CD4-positive, CD25-positive, alpha-beta regulatory T cell (primary cell): ENCODE measurements at regions not wholly inside any gene's neighbourhood (a gene's known extent, or its start where the extent isn't known, plus 50 kb on each side); places are given as distances from the start of the nearest gene placed in this dataset.

ENCODE experiments used
- ATAC-seq, 2 donors: fragments of 150-1000 bp; cut with Tn5 transposase; one replicate each; pipeline ENCODE4 v1.10.0; 2021; ENCODE audit warnings: low read depth in 2 of 2, moderate number of reproducible peaks in 2 of 2, moderate library complexity in 1 of 2
- DNase-seq, 3 donors: peaks; one replicate each; pipeline versions ENCODE4 v3.0.0 to v3.0.0-alpha.2; 2012 to 2022; ENCODE audit warnings: mixed read lengths in 1 of 3
- H3K27ac ChIP-seq: one replicate; pipeline ENCODE4 v1.7.0; 2013; ENCODE audit warnings: mild to moderate bottlenecking, low read length; ENCODE audit not compliant: insufficient read depth, poor library complexity, severe bottlenecking
- H3K27me3 ChIP-seq: one replicate; pipeline ENCODE4 v1.7.0; 2013; ENCODE audit warnings: low read length; ENCODE audit not compliant: control insufficient read depth, insufficient read depth
- H3K36me3 ChIP-seq: one replicate; pipeline ENCODE4 v1.7.0; 2013; ENCODE audit warnings: mild to moderate bottlenecking, low read length, moderate library complexity; ENCODE audit not compliant: control insufficient read depth, insufficient read depth
- H3K4me1 ChIP-seq: 2 replicates; pipeline ENCODE4 v1.7.0; 2013; ENCODE audit warnings: mild to moderate bottlenecking, low read length; ENCODE audit not compliant: insufficient read depth, control insufficient read depth, poor library complexity, severe bottlenecking
- H3K4me3 ChIP-seq: one replicate; pipeline ENCODE4 v1.7.0; 2013; ENCODE audit warnings: low read depth, mild to moderate bottlenecking, low read length, moderate library complexity
- H3K9me3 ChIP-seq, 2 experiments: 1 replicate in 1 of 2; 2 replicates in 1 of 2; pipeline ENCODE4 v1.7.0; 2013; ENCODE audit warnings: low read length in 2 of 2, mild to moderate bottlenecking in 1 of 2, moderate library complexity in 1 of 2; ENCODE audit not compliant: control insufficient read depth in 2 of 2
- H3K27ac Mint-ChIP-seq, 3 donors: one replicate each; pipeline ENCODE4 v1.8.0; 2020 to 2022; ENCODE audit warnings: mild to moderate bottlenecking in 3 of 3, mixed read lengths in 3 of 3, moderate library complexity in 2 of 3
- H3K27me3 Mint-ChIP-seq: one replicate; pipeline ENCODE4 v1.8.0; 2022; ENCODE audit warnings: mild to moderate bottlenecking, mixed read lengths
- H3K36me3 Mint-ChIP-seq: one replicate; pipeline ENCODE4 v1.8.0; 2020; ENCODE audit warnings: mixed read lengths
- H3K4me1 Mint-ChIP-seq, 4 donors: one replicate each; pipeline ENCODE4 v1.8.0; 2020 to 2022; ENCODE audit warnings: mixed read lengths in 4 of 4, mild to moderate bottlenecking in 1 of 4
- H3K4me3 Mint-ChIP-seq, 4 donors: one replicate each; pipeline ENCODE4 v1.8.0; 2020 to 2022; ENCODE audit warnings: mild to moderate bottlenecking in 4 of 4, mixed read lengths in 4 of 4, moderate library complexity in 3 of 4
- H3K9me3 Mint-ChIP-seq, 7 donors: one replicate each; pipeline ENCODE4 v1.8.0; 2020 to 2022; ENCODE audit warnings: mixed read lengths in 7 of 7, mild to moderate bottlenecking in 3 of 7, moderate library complexity in 2 of 7

- Histone ChIP-seq H3K9me3 (no peaks in the 10 kb centered on the region), H3K36me3 (no peaks in the 10 kb centered on the region), H3K4me1 (no peaks in the 10 kb centered on the region), H3K27me3 (peaks cover 4% of the 10 kb centered on the region), H3K27ac (no peak overlapping the region), H3K4me3 (no peak overlapping the region)
- DNase-seq (no peak), ATAC-seq (no peak)
- Mint-ChIP-seq H3K4me1 (no peaks in the 10 kb centered on the region), H3K9me3 (peaks cover 0 to 6% (median 0%) of the 10 kb centered on the region in 7 donors), H3K36me3 (no peaks in the 10 kb centered on the region), H3K4me3 (no peak overlapping the region), H3K27me3 (peaks cover 22% of the 10 kb centered on the region), H3K27ac (no peak overlapping the region)
These were observed 205.1 kb downstream of the PCSK1 start for GRCh38 chr5:96227957-96228356.

GRCh38 chr5:96226941-96227552 lies 206.0 kb downstream of the PCSK1 start:
- DNase-seq (no peak), ATAC-seq (no peak)
- Mint-ChIP-seq H3K4me1 (no peaks in the 10 kb centered on the region), H3K4me3 (no peak overlapping the region), H3K27ac (no peak overlapping the region), H3K36me3 (no peaks in the 10 kb centered on the region), H3K9me3 (peaks cover 0 to 6% (median 0%) of the 10 kb centered on the region in 7 donors), H3K27me3 (peaks cover 26% of the 10 kb centered on the region)
- no peak overlapping the region for H3K27ac ChIP-seq
- H3K4me1 ChIP-seq = no peaks in the 10 kb centered on the region
- H3K4me3 ChIP-seq = no peak overlapping the region
- H3K27me3 ChIP-seq = peaks cover 4% of the 10 kb centered on the region
- H3K36me3 ChIP-seq = no peaks in the 10 kb centered on the region
- no peaks in the 10 kb centered on the region for H3K9me3 ChIP-seq

- Histone ChIP-seq H3K4me3 (no peak overlapping the region), H3K36me3 (no peaks in the 10 kb centered on the region), H3K4me1 (no peaks in the 10 kb centered on the region), H3K27me3 (no peaks in the 10 kb centered on the region), H3K27ac (no peak overlapping the region), H3K9me3 (no peaks in the 10 kb centered on the region)
- no peak for DNase-seq
- H3K27ac Mint-ChIP-seq = no peak overlapping the region
- peaks cover 0 to 7% (median 0%) of the 10 kb centered on the region in 7 donors for H3K9me3 Mint-ChIP-seq
- H3K27me3 Mint-ChIP-seq = peaks cover 27% of the 10 kb centered on the region
- ATAC-seq = no peak
- H3K36me3 Mint-ChIP-seq = no peaks in the 10 kb centered on the region
- no peak overlapping the region for H3K4me3 Mint-ChIP-seq
- H3K4me1 Mint-ChIP-seq = no peaks in the 10 kb centered on the region
These were observed 210.9 kb downstream of the PCSK1 start for GRCh38 chr5:96222129-96222528.

- no peaks in the 10 kb centered on the region for H3K36me3 ChIP-seq
- no peak overlapping the region for H3K27ac Mint-ChIP-seq
- H3K9me3 ChIP-seq = no peaks in the 10 kb centered on the region
- H3K36me3 Mint-ChIP-seq = no peaks in the 10 kb centered on the region
- peaks cover 27% of the 10 kb centered on the region for H3K27me3 Mint-ChIP-seq
- H3K4me3 Mint-ChIP-seq = no peak overlapping the region
- no peaks in the 10 kb centered on the region for H3K4me1 ChIP-seq
- DNase-seq (no peak), ATAC-seq (no peak)
- H3K27ac ChIP-seq = no peak overlapping the region
- peaks cover 0 to 7% (median 0%) of the 10 kb centered on the region in 7 donors for H3K9me3 Mint-ChIP-seq
- H3K4me1 Mint-ChIP-seq = no peaks in the 10 kb centered on the region
- no peaks in the 10 kb centered on the region for H3K27me3 ChIP-seq
- H3K4me3 ChIP-seq = no peak overlapping the region
These were observed 212.2 kb downstream of the PCSK1 start for GRCh38 chr5:96220610-96221390.

- Mint-ChIP-seq H3K4me1 (no peaks in the 10 kb centered on the region), H3K36me3 (no peaks in the 10 kb centered on the region)
These were observed 213.3 kb downstream of the PCSK1 start for GRCh38 chr5:96219580-96220281.

GRCh38 chr5:96218653-96219052 lies 214.4 kb downstream of the PCSK1 start:
- Histone ChIP-seq H3K27ac (no peak overlapping the region), H3K36me3 (no peaks in the 10 kb centered on the region), H3K4me1 (no peaks in the 10 kb centered on the region), H3K27me3 (no peaks in the 10 kb centered on the region), H3K4me3 (no peak overlapping the region), H3K9me3 (no peaks in the 10 kb centered on the region)
- DNase-seq (no peak), ATAC-seq (no peak)
- Mint-ChIP-seq H3K27ac (no peak overlapping the region), H3K36me3 (no peaks in the 10 kb centered on the region), H3K9me3 (peaks cover 0 to 7% (median 0%) of the 10 kb centered on the region in 7 donors), H3K4me1 (no peaks in the 10 kb centered on the region), H3K4me3 (no peak overlapping the region), H3K27me3 (peaks cover 27% of the 10 kb centered on the region)

More at GRCh38 chr5:96219580-96220281, 213.3 kb downstream of the PCSK1 start:
- H3K4me1 ChIP-seq = no peaks in the 10 kb centered on the region
- peaks cover 0 to 7% (median 0%) of the 10 kb centered on the region in 7 donors for H3K9me3 Mint-ChIP-seq
- H3K27me3 Mint-ChIP-seq = peaks cover 27% of the 10 kb centered on the region
- H3K9me3 ChIP-seq = no peaks in the 10 kb centered on the region
- no peak overlapping the region for H3K4me3 Mint-ChIP-seq
- H3K4me3 ChIP-seq = no peak overlapping the region
- no peak overlapping the region for H3K27ac Mint-ChIP-seq
- ATAC-seq (no peak), DNase-seq (no peak)
- H3K36me3 ChIP-seq = no peaks in the 10 kb centered on the region
- H3K27me3 ChIP-seq = no peaks in the 10 kb centered on the region
- no peak overlapping the region for H3K27ac ChIP-seq

- Histone ChIP-seq H3K27me3 (no peaks in the 10 kb centered on the region), H3K4me1 (no peaks in the 10 kb centered on the region), H3K27ac (no peak overlapping the region), H3K4me3 (no peak overlapping the region), H3K36me3 (no peaks in the 10 kb centered on the region), H3K9me3 (no peaks in the 10 kb centered on the region)
- H3K4me1 Mint-ChIP-seq = no peaks in the 10 kb centered on the region
- no peak overlapping the region for H3K4me3 Mint-ChIP-seq
- no peaks in the 10 kb centered on the region for H3K36me3 Mint-ChIP-seq
- ATAC-seq = no peak
- H3K27me3 Mint-ChIP-seq = peaks cover 17% of the 10 kb centered on the region
- DNase-seq = no peak
- peaks cover 0 to 15% (median 4%) of the 10 kb centered on the region in 7 donors for H3K9me3 Mint-ChIP-seq
- H3K27ac Mint-ChIP-seq = no peak overlapping the region
These were observed 218.4 kb downstream of the PCSK1 start for GRCh38 chr5:96214442-96215197.
